Heart right ventricle (tissue), 16 donors: ENCODE measurements at regions not wholly inside any gene's neighbourhood (a gene's known extent, or its start where the extent isn't known, plus 50 kb on each side); places are given as distances from the start of the nearest gene placed in this dataset.

Source experiments
- ATAC-seq, 8 donors: fragments of 200-7000 bp; cut with Tn5 transposase; one replicate each; pipeline ENCODE4 v1.9.1; 2020; ENCODE audit warnings: mild to moderate bottlenecking in 8 of 8, moderate library complexity in 8 of 8, moderate number of reproducible peaks in 1 of 8
- DNase-seq, 2 donors: peaks; one replicate each; pipeline ENCODE4 v3.0.0-alpha.2; 2020
- H3K27ac ChIP-seq, 10 donors: fragments of 200-600 bp; sonication (generic) in 2 of 10; one replicate each; pipeline versions ENCODE4 v1.5.0 to v1.8.0; 2020 to 2022; ENCODE audit warnings: mild to moderate bottlenecking in 3 of 10
- H3K27me3 ChIP-seq, 7 donors: fragments of 200-600 bp; one replicate each; pipeline ENCODE4 v1.8.0; 2021 to 2022; ENCODE audit warnings: mild to moderate bottlenecking in 2 of 7
- H3K36me3 ChIP-seq, 9 donors: fragments of 200-600 bp; sonication (generic) in 1 of 9; one replicate each; pipeline versions ENCODE4 v1.5.0 to v1.8.0; 2020 to 2022; ENCODE audit warnings: mild to moderate bottlenecking in 2 of 9
- H3K4me1 ChIP-seq, 9 donors: fragments of 200-600 bp; sonication (generic) in 1 of 9; one replicate each; pipeline versions ENCODE4 v1.5.0 to v1.8.0; 2020 to 2022; ENCODE audit warnings: mild to moderate bottlenecking in 4 of 9
- H3K4me3 ChIP-seq, 10 donors: fragments of 200-600 bp; sonication (generic) in 2 of 10; one replicate each; pipeline versions ENCODE4 v1.5.0 to v1.8.0; 2020 to 2022; ENCODE audit warnings: mild to moderate bottlenecking in 7 of 10, moderate library complexity in 2 of 10
- H3K9me3 ChIP-seq, 11 donors: fragments of 200-600 bp in 10 of 11; sonication (generic) in 2 of 11; one replicate each; pipeline versions ENCODE4 v1.5.0 to v1.8.0; 2013 to 2022; ENCODE audit warnings: mild to moderate bottlenecking in 2 of 11, control low read depth in 1 of 11, moderate library complexity in 1 of 11
- WGBS, 2 donors: extraction: QIAGEN DNeasy Blood & Tissue Kit; methylation state at CpG; one replicate each; pipeline ENCODE4 v1.1.7; 2013; ENCODE audit warnings: inconsistent platforms in 1 of 2; 5-methylcytosine and 5-hydroxymethylcytosine counted together
- intact Hi-C, 10 donors: fragments of 100-400 bp; cut with DNase I; formaldehyde crosslinking; loops; one replicate each; pipeline versions ENCODE4 v1.11.1 to v1.14.2; 2022
- TF ChIP-seq, protein P1 (sequence below), 9 donors: fragments of 200-600 bp; sonication (generic) in 2 of 9; IDR thresholded peaks; one replicate each; pipeline versions ENCODE4 v1.5.0 to v1.8.0; 2021 to 2022; ENCODE audit warnings: antibody characterized with exemption in 9 of 9, mild to moderate bottlenecking in 5 of 9, moderate library complexity in 1 of 9
- donor health status: Arrhythmogenic right ventricular cardiomyopathy.
- donor health status: ischemic (EF 13 %, LVEDD 7.1; RV severe dilation, severe dysfunction).
- donor health status: healthy with polysubstance abuse.
- donor health status: DM: no; HTN: yes; CAD: no.
- donor health status: DM: no; HTN: no; CAD: no.
- donor health status: ischemic (EF 25% LVEDD 6.9; RV normal size, moderate dysfunction).
- donor health status: ischemic (EF 25% LVEDD 5.7; RV mildly dilated, moderate dysfunction).
- donor health status: healthy.
- donor health status: DM: yes; HTN: yes; CAD: no.
- donor health status: Ischemic cardiomyopathy.
- donor health status: ischemic (EF 35%, LVEDD 5.7; RV mildly dilated, moderate dysfunction).
- donor health status: nonischemic (EF 11% LVEDD 7.7; RV severe dilation, severe dysfunction).
- donor health status: DM: yes; HTN: yes; CAD: no.
- donor health status: PGD.
- donor health status: ischemic (EF 29% LVEDD 5.4; RV normal size, mild dysfunction).
- donor health status: nonischemic (EF 23%, LVEDD 6.1; RV moderate dilation, normal function).

DNA sequence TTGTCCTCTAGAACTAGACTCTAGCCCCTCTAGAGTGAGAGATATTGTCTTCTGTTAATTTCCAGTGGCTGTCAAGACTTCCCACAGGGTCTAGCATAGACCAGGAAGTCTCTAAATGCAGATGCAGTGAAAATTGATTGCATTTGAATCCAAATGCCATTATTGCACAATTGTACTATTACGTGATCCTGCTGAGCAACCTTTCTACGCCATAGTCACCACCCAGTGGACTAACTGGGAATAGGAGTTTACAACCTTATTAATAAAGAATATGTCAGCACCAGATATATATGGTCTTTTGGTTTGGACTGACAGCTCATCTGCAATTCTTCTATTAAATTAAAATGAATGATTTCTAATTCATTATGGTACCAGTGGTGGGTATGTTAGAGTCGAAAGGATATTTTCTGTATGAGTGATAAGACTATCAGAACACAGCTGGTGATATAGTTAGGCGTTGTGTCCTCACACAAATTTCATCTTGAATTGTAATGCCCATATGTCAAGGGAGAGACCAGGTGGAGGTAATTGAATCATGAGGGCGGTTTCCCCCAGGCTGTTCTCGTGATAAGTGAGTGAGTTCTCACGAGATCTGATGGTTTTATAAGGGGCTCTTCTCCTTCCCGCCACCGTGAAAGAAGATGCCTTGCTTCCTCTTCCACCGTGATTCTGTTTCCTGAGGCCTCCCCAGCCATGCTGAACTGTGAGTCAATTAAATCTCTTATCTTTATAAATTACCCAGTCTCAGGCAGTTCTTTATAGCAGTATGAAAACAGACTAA, 138.9 kb upstream of the CA10 start:
- TF ChIP-seq, protein P1, sequence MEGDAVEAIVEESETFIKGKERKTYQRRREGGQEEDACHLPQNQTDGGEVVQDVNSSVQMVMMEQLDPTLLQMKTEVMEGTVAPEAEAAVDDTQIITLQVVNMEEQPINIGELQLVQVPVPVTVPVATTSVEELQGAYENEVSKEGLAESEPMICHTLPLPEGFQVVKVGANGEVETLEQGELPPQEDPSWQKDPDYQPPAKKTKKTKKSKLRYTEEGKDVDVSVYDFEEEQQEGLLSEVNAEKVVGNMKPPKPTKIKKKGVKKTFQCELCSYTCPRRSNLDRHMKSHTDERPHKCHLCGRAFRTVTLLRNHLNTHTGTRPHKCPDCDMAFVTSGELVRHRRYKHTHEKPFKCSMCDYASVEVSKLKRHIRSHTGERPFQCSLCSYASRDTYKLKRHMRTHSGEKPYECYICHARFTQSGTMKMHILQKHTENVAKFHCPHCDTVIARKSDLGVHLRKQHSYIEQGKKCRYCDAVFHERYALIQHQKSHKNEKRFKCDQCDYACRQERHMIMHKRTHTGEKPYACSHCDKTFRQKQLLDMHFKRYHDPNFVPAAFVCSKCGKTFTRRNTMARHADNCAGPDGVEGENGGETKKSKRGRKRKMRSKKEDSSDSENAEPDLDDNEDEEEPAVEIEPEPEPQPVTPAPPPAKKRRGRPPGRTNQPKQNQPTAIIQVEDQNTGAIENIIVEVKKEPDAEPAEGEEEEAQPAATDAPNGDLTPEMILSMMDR (IDR thresholded peaks at IDR 0.05): no peak
- Histone ChIP-seq H3K27ac (no peak overlapping the region), H3K4me3 (no peak overlapping the region), H3K36me3 (no peaks in the 10 kb centered on the region), H3K9me3 (no peaks in the 10 kb centered on the region), H3K27me3 (peaks cover 0 to 5% (median 0%) of the 10 kb centered on the region in 7 donors), H3K4me1 (no peaks in the 10 kb centered on the region)
- intact Hi-C loops: no loop called here
- no peak for DNase-seq
- WGBS, 2 donors: 61 to 62% methylated on average over 10 of the region's 10 CpGs
- no peak for ATAC-seq

- DNase-seq: no peak
- peaks cover 0 to 5% (median 0%) of the 10 kb centered on the region in 7 donors for H3K27me3 ChIP-seq
- no peak overlapping the region for H3K4me3 ChIP-seq
- no peak overlapping the region for H3K27ac ChIP-seq
- 63 to 83% methylated on average over 1 of the region's 1 CpG for WGBS, 2 donors
- TF ChIP-seq, protein P1 (IDR thresholded peaks at IDR 0.05): no peak
- intact Hi-C loops: no loop called here
- H3K4me1 ChIP-seq: no peaks in the 10 kb centered on the region
- no peaks in the 10 kb centered on the region for H3K36me3 ChIP-seq
- ATAC-seq: no peak
- peaks cover 0 to 12% (median 0%) of the 10 kb centered on the region in 11 donors for H3K9me3 ChIP-seq
These were observed 135.8 kb upstream of the CA10 start for GRCh38 chr17:52294301-52294700.

- intact Hi-C loops: no loop called here
- whole genome bisulfite sequencing, 2 donors: 89 to 97% methylated on average over 2 of the region's 2 CpGs
These were observed 129.1 kb upstream of the CA10 start for GRCh38 chr17:52287611-52288010.

GRCh38 chr17:52283872-52284271, 125.4 kb upstream of the CA10 start:
- 56 to 80% methylated on average over 2 of the region's 2 CpGs for WGBS, 2 donors
- no peak overlapping the region for H3K4me3 ChIP-seq
- DNase-seq (no peak), ATAC-seq (no peak)
- H3K27ac ChIP-seq: no peak overlapping the region
- no peaks in the 10 kb centered on the region for H3K36me3 ChIP-seq
- H3K27me3 ChIP-seq: no peaks in the 10 kb centered on the region
- intact Hi-C loops: no loop called here
- TF ChIP-seq, protein P1 (IDR thresholded peaks at IDR 0.05): no peak
- peaks cover 0 to 6% (median 0%) of the 10 kb centered on the region in 11 donors for H3K9me3 ChIP-seq
- no peaks in the 10 kb centered on the region for H3K4me1 ChIP-seq

More at GRCh38 chr17:52287611-52288010, 129.1 kb upstream of the CA10 start:
- peaks cover 0 to 15% (median 0%) of the 10 kb centered on the region in 11 donors for H3K9me3 ChIP-seq
- H3K27ac ChIP-seq: no peak overlapping the region
- DNase-seq (no peak), ATAC-seq (no peak)
- H3K4me3 ChIP-seq: no peak overlapping the region
- TF ChIP-seq, protein P1 (IDR thresholded peaks at IDR 0.05): no peak
- H3K4me1 ChIP-seq: no peaks in the 10 kb centered on the region
- no peaks in the 10 kb centered on the region for H3K27me3 ChIP-seq
- H3K36me3 ChIP-seq: no peaks in the 10 kb centered on the region
